Prostate gland (tissue), 2 donors: ENCODE measurements at regions not wholly inside any gene's neighbourhood (a gene's known extent, or its start where the extent isn't known, plus 50 kb on each side); places are given as distances from the start of the nearest gene placed in this dataset.
A peak's percentile ranks its signal among the peaks of the same experiment; 100 is the strongest.
"Not testable (repeated sequence)": the region's sequence is repeated elsewhere in the genome, so short reads cannot be mapped to it uniquely, and the experiment has no call there.

Source experiments
- DNase-seq: peaks from one replicate; pipeline ENCODE4 v3.0.0-alpha.2; 2019; ENCODE audit warnings: low spot score
- H3K27ac ChIP-seq, 2 donors: fragments of 200-600 bp; sonication (generic); 2 replicates each; pipeline ENCODE4 v1.5.1; 2017 to 2019
- H3K27me3 ChIP-seq: fragments of 200-600 bp; sonication (generic); replicated peaks from 2 replicates; pipeline ENCODE4 v1.5.1; 2019; ENCODE audit not compliant: insufficient read depth
- H3K36me3 ChIP-seq, 2 donors: fragments of 200-600 bp; sonication (generic); 1 replicate in 1 of 2; 2 replicates in 1 of 2; pipeline versions ENCODE4 v1.5.1 to v1.8.1; 2017 to 2019
- H3K4me1 ChIP-seq: fragments of 200-600 bp; sonication (generic); replicated peaks from 2 replicates; pipeline ENCODE4 v1.5.1; 2019
- H3K4me3 ChIP-seq, 2 donors: fragments of 200-600 bp; sonication (generic); 2 replicates each; pipeline ENCODE4 v1.5.1; 2017 to 2019
- H3K9me3 ChIP-seq: fragments of 200-600 bp; sonication (generic); 2 replicates; pipeline ENCODE4 v1.5.1; 2017
- POLR2A ChIP-seq: fragments of 450-650 bp; IDR thresholded peaks from one replicate; pipeline ENCODE4 v1.6.1; 2016; ENCODE audit warnings: antibody characterized with exemption, mild to moderate bottlenecking
- POLR2AphosphoS5 ChIP-seq: sonication (generic); formaldehyde crosslinking; IDR thresholded peaks from one replicate; pipeline ENCODE4 v1.6.1; 2017; ENCODE audit warnings: antibody characterized with exemption
- WGBS: methylation state at CpG from one replicate; pipeline ENCODE4 v1.1.5; 2018; 5-methylcytosine and 5-hydroxymethylcytosine counted together
- intact Hi-C: fragments of 100-400 bp; cut with DNase I; formaldehyde crosslinking; loops from one replicate; pipeline ENCODE4 v1.14.2; 2022
- TF ChIP-seq, protein P1 (sequence below), 4 experiments: fragments of 200-600 bp in 2 of 4; fragments of 450-650 bp in 2 of 4; sonication (generic) in 2 of 4; IDR thresholded peaks; 1 replicate in 3 of 4; 2 replicates in 1 of 4; pipeline ENCODE4 v1.5.1; 2016 to 2019; ENCODE audit warnings: antibody characterized with exemption in 4 of 4, mild to moderate bottlenecking in 2 of 4, moderate library complexity in 2 of 4

DNA sequence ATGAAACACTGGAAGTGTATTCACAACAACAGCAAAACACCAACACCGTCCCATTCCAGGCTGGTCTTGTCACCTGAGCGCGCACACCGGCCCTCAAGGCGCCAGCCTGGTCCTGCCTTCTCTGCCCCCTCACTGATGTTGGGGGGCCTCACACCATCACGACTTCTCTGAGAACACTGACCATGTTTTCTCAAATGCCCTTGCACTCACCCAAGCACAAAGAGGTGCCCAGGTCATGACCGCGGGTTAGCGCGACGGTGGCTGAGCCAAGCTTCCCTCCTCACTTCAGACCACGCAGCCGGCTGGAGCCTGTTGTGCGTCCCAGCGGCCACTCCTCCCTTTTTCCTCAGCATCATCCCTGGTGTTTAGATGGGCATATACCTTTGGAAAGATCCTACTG is 101.3 kb upstream of the SALL3 start:
- no peak for DNase-seq
- Histone ChIP-seq H3K27ac (no peak overlapping the region), H3K9me3 (no peaks in the 10 kb centered on the region), H3K36me3 (no peaks in the 10 kb centered on the region), H3K27me3 (no peaks in the 10 kb centered on the region), H3K4me1 (no peaks in the 10 kb centered on the region), H3K4me3 (no peak overlapping the region)
- intact Hi-C loops = no loop called here
- WGBS = 96% methylated on average over 15 of the region's 15 CpGs
- TF ChIP-seq POLR2A = no peak
- no peak for TF ChIP-seq POLR2AphosphoS5
- TF ChIP-seq, protein P1, sequence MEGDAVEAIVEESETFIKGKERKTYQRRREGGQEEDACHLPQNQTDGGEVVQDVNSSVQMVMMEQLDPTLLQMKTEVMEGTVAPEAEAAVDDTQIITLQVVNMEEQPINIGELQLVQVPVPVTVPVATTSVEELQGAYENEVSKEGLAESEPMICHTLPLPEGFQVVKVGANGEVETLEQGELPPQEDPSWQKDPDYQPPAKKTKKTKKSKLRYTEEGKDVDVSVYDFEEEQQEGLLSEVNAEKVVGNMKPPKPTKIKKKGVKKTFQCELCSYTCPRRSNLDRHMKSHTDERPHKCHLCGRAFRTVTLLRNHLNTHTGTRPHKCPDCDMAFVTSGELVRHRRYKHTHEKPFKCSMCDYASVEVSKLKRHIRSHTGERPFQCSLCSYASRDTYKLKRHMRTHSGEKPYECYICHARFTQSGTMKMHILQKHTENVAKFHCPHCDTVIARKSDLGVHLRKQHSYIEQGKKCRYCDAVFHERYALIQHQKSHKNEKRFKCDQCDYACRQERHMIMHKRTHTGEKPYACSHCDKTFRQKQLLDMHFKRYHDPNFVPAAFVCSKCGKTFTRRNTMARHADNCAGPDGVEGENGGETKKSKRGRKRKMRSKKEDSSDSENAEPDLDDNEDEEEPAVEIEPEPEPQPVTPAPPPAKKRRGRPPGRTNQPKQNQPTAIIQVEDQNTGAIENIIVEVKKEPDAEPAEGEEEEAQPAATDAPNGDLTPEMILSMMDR (IDR thresholded peaks at IDR 0.05) = no peak

DNA sequence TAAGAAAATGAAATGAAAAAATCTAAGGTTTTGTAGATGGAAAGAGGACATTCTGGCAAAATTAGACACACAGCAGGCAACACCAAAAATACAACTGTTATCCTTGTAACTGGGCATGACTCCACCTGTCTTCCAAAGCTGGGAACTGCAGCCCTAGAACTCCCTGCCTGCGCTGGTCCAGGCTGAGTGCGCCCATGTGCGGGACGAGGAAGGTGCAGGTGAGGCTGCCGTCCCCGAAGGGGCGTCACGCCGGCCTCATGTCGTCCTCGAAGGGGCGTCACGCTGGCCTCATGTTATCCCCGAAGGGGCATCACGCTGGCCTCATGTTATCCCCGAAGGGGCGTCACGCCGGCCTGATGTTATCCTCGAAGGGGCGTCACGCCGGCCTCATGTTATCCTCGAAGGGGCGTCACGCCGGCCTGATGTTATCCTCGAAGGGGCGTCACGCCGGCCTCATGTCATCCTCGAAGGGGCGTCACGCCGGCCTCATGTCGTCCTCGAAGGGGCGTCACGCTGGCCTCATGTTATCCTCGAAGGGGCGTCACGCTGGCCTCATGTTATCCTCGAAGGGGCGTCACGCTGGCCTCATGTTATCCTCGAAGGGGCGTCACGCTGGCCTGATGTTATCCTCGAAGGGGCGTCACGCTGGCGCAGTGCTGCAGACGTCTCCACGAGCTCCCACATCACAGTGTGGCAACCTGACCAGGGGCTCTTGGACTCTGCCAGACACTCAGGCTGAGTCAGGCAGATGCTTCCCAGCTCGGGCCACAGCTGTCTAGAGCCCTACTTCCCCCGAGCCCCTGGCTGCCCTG is 100.3 kb upstream of the SALL3 start:
- TF ChIP-seq, protein P1 (IDR thresholded peaks at IDR 0.05) = peak in 3 of 4 experiments; percentile 60 to 67 (median 65)
- H3K36me3 ChIP-seq, DNase-seq, H3K9me3 ChIP-seq, H3K27me3 ChIP-seq, H3K27ac ChIP-seq, intact Hi-C loops, H3K4me3 ChIP-seq, H3K4me1 ChIP-seq: not testable (repeated sequence)
- 93% methylated on average over 56 of the region's 56 CpGs for WGBS

DNA sequence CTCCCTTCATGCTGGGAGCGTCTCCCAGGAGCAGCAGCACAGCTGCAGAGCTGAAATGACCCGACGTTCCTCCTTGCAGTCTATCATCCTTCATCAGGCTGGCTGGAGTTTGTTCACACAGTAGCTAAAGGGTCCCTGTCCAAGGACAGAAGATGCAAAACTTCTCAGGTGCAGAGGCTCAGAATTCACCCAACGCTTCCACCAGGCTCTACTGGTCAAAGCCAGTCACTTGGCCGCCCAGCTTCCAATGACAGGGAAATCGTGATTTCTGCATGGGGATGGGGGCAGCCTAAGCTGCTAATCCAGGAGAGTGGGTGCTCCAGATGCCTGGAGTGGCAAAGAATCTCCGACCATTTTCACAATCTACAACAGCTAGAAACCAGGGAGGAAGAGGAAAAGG is 97.0 kb upstream of the SALL3 start:
- Histone ChIP-seq H3K9me3 (no peaks in the 10 kb centered on the region), H3K4me3 (no peak overlapping the region), H3K27me3 (no peaks in the 10 kb centered on the region), H3K27ac (no peak overlapping the region), H3K36me3 (no peaks in the 10 kb centered on the region), H3K4me1 (no peaks in the 10 kb centered on the region)
- no peak for TF ChIP-seq POLR2AphosphoS5
- WGBS = 80% methylated on average over 7 of the region's 7 CpGs
- no peak for DNase-seq
- intact Hi-C loops = no loop called here

DNA sequence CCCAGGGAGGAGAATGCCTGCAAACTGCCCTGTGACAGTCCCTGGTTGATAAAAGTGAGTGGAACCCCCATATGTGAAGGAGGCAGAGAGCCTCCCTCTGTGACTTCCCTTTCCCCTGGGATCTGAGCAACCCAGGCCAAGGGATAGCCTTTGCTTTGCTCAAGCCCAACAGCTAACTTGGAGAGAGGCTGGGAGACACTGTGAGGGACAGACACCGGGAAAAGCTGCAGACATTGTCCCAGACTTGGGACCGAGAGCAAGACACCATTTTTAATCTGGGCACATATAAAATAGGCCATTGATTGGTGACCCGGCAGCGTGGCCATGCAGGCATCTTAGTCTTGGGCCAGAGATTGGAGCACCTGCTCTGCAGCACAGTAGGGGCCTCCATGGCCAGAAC is 96.1 kb upstream of the SALL3 start:
- TF ChIP-seq, protein P1 (IDR thresholded peaks at IDR 0.05) = no peak
- TF ChIP-seq POLR2A (no peak), POLR2AphosphoS5 (no peak)
- Histone ChIP-seq H3K4me1 (no peaks in the 10 kb centered on the region), H3K9me3 (no peaks in the 10 kb centered on the region), H3K27ac (no peak overlapping the region), H3K4me3 (no peak overlapping the region), H3K36me3 (no peaks in the 10 kb centered on the region), H3K27me3 (no peaks in the 10 kb centered on the region)
- no peak for DNase-seq
- WGBS = 95% methylated on average over 4 of the region's 4 CpGs
- intact Hi-C loops = no loop called here

DNA sequence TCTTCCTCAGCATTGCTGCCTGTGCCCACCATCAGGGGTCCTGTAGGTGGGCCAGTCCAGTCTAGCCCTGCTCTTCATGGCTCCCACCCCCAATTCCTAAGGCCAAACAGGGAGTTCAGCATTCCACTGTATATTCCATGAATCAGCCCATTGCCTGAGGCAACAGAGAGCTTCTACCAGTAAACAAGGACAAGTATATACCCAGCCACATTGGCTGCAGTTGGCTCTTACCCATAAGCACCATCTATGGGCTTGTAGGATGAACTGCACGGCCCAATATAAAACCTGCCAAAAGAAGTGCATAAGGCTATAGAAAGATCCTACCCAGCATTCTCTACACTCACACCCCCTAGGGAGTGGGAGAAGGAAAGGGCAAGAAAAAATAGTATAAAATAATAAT is 95.1 kb upstream of the SALL3 start:
- no peaks in the 10 kb centered on the region for H3K27me3 ChIP-seq
- intact Hi-C loops = no loop called here
- 97% methylated on average over 1 of the region's 1 CpG for WGBS
- H3K9me3 ChIP-seq = no peaks in the 10 kb centered on the region
- no peaks in the 10 kb centered on the region for H3K36me3 ChIP-seq
- no peak overlapping the region for H3K4me3 ChIP-seq
- H3K4me1 ChIP-seq = no peaks in the 10 kb centered on the region
- DNase-seq = no peak
- TF ChIP-seq POLR2AphosphoS5 = no peak
- no peak for TF ChIP-seq POLR2A
- TF ChIP-seq, protein P1 (IDR thresholded peaks at IDR 0.05) = no peak
- H3K27ac ChIP-seq = no peak overlapping the region
